HG03039 (cell line): ENCODE measurements at regions not wholly inside any gene's neighbourhood (a gene's known extent, or its start where the extent isn't known, plus 50 kb on each side); places are given as distances from the start of the nearest gene placed in this dataset.

Experiments
- ATAC-seq: cut with Tn5 transposase; IDR thresholded peaks from one replicate; pipeline ENCODE4 v1.9.1; 2021; ENCODE audit warnings: mild to moderate bottlenecking, moderate library complexity; ENCODE audit not compliant: unreplicated experiment

GRCh38 chr18:54716586-54716985 is 111.7 kb upstream of the RAB27B start:
- ATAC-seq: no peak

- ATAC-seq: peak; percentile 75
These were observed 110.4 kb upstream of the RAB27B start for GRCh38 chr18:54717673-54718407.

DNA sequence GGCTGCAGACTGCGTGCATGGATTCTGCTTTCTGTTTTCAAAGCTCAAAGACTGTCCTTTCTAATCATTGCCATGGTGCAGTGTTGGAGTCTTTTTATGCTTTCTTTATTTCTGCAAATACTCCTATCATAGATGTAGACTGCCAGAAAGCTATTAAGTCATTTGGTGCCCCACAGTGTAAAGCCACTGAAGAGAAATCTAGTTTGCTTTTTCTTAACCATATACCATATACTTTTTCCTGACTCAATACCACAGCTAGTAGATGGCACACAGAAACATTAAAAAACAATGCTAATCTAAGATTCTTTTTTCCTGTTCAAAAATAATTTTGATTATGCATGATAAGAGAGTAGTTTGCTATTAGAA is 109.9 kb upstream of the RAB27B start:
- peak; percentile 14 for ATAC-seq

DNA sequence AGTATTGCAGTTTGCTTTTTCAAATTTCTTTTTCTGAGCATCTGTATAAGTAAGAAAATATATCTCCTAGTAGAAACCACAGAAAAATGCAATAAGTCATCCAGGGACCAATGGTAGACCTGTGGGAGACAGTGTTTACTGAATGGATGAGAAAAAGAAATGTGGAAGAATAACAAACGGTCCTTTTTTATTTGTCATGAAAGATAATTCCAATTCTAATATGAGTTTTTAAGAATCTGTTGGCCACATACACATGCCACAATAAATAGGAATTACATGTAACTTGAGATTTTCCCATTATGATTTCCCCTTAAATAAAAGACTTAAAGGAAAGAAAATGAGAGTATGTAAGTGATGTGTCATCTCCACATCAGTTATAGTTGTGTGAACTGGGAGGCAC is 107.7 kb upstream of the RAB27B start:
- no peak for ATAC-seq

DNA sequence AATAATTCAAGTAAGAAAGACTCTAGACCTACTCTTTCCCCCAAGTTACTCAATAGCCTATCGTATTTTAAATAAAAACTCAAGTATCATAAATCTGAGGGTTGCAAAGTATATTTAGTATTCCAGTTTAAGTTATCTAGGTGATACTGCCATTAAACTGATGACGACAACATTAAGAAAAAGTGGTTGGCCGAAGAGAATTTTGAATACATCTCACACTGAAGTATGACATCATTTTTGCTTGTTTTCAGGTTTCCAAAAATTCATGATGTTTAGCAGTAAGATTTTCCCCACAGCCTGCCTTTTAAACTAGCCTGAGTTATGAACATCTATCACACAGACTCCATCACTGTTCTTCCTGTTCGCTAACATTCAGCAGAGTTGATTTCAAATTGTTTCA is 102.1 kb upstream of the RAB27B start:
- ATAC-seq: no peak

DNA sequence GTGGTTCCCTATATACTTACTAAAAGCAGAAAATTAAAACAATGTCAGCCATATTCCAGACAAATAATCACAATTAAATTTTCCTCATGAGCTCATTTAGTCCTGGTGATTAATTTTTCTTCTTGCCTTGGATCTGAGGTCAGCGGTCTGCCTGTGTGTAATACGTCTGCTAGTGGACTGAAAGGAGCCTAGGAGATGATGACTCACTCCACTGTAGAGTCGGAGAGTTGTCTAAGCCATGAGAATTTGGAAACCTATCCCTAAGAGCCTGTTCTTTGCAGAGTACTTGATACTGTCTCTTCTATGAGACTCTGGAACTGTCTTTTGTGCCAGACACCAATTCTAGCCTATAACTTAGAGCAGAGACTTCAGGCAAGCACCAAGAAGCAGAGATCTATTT is 94.2 kb upstream of the RAB27B start:
- no peak for ATAC-seq

GRCh38 chr18:54736981-54737380 is 91.3 kb upstream of the RAB27B start:
- ATAC-seq: no peak

DNA sequence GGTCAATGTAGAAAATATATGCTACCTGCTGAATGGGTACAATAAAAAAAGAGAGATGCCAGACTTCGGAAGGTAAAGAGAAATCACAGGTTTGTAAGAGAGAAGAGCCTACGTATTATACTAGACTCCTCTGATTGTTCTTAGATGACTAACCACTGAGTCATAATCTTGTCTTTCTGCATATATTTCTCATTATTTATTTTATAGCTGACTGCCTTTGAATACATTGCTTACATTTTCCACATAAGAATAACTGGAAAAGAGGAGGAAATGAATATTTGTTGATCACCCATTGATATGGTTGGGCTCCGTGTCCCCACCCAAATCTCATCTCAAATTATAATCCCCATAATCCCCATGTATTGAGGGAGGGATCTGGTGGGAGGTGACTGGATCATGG is 90.3 kb upstream of the RAB27B start:
- ATAC-seq: no peak

- no peak for ATAC-seq
These were observed 88.8 kb upstream of the RAB27B start for GRCh38 chr18:54739476-54739875.

DNA sequence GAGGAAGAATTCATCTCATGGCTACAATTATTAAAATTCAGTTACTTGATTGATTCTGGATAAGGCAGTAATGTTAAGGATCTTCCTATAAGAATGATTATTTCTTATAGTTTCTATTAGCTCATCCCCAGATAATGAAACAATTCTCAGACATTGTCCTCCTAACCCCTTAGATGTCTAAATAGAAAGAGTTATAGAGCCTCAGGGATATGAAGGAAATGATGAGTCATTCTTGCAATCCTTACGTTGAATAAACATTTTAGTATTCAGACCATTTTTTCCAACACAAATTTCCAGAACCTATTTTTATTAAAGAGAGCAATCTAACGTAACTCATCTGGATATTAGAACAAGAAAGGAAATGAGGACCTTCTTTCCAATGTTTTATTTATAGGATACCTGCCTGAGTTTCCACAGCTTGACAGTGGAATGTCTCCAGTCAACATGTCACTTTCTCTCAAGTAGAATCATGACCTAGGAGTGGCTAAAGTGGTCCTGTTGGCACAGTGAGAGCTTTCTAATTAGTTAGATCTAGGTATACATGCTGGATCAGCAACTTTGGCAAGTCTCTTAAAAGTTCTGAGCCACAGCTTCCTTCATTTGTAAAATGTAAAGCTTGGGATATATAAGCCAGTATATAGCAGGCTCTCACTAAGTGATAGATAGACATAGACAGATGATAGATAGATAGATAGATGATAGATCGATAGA is 88.0 kb upstream of the RAB27B start:
- no peak for ATAC-seq

- no peak for ATAC-seq
These were observed 86.2 kb upstream of the RAB27B start for GRCh38 chr18:54742120-54742519.

DNA sequence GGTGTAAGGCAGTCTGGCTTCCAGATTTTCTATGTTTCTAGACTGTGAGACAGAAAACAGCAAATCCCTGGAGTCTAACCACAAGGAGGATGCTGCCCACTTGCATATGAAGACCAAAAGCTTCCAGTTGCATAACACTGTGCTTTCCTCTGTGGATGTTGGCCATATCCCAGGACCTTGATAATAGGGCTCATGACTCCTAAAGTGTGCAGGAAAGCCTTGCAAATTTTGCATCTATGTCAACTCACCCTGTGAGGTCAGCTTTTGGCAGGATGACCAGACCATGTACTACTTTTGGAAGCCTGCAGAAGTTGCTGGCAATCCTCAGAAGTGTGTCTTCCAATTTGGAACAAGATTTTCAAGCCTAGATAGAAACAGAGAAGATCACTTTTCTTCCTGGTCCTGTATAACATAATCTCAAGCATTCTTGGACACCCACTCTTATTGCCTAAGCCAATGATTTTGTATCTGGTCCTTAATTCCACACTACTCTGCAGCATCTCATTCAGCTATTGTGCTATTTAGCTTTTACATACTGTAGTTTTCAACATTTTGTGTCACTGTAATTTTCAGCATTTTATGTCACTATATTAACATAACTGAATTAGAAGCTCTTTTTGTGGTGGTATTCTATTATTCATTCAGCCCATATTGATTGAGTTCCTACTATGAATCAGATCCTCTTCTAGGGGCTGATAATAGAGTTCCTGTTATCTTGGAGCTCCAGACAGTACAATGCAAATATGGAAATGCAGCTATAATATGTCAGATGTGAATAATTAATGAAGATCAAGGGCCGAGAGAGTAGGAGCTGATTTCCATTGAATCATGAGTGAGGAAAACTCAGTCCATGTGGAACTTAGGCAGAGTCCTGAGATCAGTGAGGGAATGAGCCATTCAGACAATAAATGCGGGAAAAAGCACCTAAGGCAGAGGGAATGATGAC is 85.3 kb upstream of the RAB27B start:
- no peak for ATAC-seq

DNA sequence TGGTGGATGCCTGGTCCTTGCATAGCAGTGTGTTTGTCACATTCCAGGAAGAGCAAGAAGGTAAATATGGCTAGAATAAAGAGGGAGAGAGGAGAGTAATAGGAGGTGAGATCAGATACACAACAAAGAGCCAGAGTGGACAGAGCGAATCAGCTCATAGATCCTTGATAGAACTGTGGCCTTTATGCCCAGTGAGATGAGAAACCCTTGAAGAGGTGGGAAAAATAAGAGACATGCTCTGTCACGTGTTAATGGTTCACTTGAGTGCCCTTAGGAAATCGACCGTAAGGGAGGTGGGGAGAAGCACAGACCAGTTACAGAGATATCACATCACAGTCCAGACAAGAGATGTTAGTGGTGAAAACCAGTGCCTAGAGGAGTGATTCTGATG is 84.7 kb upstream of the RAB27B start:
- no peak for ATAC-seq

DNA sequence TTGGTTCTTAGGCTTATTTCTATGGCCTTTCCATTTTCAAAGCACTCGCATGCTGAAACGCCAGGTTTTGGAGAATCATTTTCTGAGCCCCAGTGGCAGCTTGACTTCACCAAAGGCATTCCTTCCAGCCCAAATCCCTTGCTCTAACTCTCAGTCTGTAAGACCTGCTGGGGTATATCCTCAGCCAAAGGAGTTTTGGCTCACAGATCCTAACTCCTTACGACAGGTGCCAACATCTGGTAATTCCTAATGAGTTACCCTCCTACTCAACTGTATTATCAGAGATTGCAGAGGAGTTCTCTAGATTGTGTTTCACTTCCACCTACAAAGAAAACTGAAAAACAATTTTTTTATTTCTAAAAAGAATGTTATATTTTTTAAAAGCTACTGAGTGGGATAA is 79.0 kb upstream of the RAB27B start:
- ATAC-seq: no peak

GRCh38 chr18:54750350-54750749 is 77.9 kb upstream of the RAB27B start:
- ATAC-seq: no peak

DNA sequence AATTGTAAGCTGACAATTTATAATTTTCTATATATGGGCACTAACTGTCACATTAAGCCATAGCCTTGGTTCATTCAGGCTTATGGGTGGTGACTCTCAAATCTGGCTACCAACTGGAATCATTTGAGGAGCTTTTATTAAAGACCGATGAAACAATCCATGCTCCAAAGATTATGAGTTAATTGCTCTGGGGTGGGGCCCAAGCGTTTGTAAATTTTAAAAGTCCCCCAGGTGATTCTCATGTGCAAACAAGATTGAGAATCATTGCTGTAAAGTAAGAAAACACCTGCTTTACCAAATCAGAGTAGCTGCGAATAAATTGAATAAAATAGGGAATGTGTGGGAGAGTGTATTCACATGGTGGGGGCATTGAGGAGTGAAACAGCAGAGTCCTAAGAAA is 76.1 kb upstream of the RAB27B start:
- no peak for ATAC-seq

GRCh38 chr18:54755456-54755855 is 72.8 kb upstream of the RAB27B start:
- ATAC-seq: no peak

DNA sequence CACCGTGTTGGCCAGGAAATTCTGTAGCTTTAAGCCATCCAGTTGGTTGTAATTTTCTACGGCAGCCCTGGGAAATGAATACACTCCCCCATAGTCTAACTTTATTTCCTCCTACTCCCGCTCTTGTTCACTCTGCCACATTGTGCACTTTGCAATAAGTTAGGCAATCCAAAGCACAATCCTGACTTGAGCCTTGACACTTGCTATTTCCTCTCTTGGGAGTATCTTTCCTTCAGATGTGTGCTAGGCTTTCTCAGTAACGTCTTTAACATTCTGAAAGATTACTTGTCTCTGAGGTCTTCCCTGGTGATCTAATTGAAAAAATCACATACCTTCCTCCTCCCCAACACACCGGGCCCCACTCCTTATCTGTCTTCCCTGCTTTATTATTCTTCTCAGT is 65.9 kb upstream of the RAB27B start:
- no peak for ATAC-seq

GRCh38 chr18:54764786-54765185 is 63.5 kb upstream of the RAB27B start:
- no peak for ATAC-seq

GRCh38 chr18:54765636-54766375 is 62.5 kb upstream of the RAB27B start:
- ATAC-seq: no peak

DNA sequence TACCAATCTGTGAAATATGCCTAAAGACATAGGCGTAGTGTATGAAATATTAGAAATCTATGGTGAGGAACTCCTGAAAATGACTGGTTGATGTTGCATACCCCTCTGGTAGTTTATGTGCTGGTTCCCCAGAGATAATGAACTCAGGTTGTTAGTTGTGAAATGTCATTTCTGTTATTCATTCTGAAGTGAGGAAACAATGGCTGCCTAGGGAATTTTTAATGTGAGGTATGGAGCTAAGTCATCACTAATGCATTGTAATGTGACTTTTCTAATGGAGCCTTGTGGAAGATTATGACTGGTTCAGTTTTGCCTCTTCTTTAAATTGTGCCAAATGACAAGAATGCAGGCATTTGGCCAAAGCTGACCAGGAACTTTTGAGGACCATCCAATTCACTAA is 61.6 kb upstream of the RAB27B start:
- no peak for ATAC-seq
